LNCAP (cell line): ENCODE measurements at regions not wholly inside any gene's neighbourhood (a gene's known extent, or its start where the extent isn't known, plus 50 kb on each side); places are given as distances from the start of the nearest gene placed in this dataset.

Source experiments
- TF ChIP-seq, protein P1 (sequence below): fragments of 450-650 bp; IDR thresholded peaks from 2 replicates; pipeline ENCODE4 v1.5.1; 2017; ENCODE audit warnings: mild to moderate bottlenecking

DNA sequence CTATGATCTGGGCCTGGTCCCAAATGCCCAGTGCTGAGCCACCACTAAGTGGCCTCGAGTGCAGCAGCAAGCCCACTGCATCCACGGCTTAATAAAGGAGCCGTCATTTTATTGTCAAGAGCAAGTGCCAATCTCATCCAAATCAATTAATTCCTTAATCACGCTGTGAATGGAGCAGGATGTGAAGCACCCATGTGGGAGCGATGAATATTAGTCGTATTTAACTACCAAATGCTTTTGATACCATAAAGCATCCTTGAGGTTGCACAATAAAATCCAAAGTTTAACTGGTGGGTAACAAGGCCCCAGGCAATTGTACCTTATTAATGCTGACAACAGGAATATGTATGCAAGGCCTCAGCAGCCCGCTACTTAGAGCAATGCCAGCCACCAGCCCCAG lies 226.0 kb upstream of the C16orf82 start:
- TF ChIP-seq, protein P1, sequence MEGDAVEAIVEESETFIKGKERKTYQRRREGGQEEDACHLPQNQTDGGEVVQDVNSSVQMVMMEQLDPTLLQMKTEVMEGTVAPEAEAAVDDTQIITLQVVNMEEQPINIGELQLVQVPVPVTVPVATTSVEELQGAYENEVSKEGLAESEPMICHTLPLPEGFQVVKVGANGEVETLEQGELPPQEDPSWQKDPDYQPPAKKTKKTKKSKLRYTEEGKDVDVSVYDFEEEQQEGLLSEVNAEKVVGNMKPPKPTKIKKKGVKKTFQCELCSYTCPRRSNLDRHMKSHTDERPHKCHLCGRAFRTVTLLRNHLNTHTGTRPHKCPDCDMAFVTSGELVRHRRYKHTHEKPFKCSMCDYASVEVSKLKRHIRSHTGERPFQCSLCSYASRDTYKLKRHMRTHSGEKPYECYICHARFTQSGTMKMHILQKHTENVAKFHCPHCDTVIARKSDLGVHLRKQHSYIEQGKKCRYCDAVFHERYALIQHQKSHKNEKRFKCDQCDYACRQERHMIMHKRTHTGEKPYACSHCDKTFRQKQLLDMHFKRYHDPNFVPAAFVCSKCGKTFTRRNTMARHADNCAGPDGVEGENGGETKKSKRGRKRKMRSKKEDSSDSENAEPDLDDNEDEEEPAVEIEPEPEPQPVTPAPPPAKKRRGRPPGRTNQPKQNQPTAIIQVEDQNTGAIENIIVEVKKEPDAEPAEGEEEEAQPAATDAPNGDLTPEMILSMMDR: no peak

DNA sequence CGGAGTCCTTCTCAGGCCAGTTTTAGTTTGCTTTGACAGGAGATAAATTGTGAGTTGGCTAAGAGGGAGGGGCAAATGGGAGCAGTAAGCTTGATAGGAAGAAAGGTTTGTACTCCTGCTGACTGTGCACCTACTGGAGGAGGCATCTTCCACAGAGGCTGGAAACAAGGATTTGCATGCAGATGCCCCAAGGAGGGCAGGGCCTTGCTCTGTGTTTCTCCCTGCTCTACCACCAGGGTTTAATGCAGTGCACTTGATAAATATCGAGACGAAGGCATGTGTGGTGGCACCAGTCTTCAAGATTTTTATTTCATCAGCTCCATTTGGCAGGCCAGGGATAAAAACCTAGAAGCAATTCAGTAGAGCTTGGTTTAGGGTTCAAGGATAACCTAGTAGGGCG lies 210.5 kb upstream of the C16orf82 start:
- TF ChIP-seq, protein P1: no peak

DNA sequence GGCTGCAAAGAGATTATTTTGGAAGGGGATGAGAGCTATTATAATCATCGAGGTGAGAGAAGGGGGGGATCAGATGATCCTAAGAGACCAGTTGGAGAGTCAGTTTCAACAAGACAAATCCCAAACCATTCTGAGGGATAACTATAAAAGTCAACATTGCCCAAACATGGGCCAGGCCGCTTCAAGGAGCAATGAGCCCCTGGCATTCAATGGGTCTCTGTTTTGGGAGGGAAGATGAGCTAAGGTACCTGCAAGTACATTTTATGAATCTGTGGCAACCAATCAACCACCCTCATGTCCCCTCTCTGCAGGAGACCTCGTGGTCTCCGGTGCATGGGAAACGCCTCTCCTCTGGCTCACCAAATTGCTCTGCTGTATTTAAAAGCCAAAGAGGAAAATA lies 209.9 kb upstream of the C16orf82 start:
- TF ChIP-seq, protein P1: no peak

DNA sequence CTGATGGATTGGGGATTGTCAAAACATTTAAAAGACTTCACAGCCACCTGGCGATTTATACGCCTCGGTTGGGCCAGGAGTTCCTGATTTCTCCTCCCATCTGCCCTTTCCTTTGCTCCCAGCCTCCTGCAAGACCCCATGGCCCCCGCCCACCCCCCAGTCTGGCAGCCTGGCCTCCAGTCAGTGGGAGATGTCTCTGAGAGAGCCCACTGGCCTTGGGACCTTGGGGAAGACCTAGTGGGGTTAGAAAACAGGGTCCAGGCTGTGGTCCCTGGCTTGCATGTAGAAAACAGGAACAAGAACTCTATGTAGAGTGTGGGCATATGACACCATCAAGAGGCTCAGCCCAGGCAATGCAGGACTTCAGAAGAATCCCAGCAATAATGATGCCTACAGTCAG lies 209.4 kb upstream of the C16orf82 start:
- TF ChIP-seq, protein P1: no peak

DNA sequence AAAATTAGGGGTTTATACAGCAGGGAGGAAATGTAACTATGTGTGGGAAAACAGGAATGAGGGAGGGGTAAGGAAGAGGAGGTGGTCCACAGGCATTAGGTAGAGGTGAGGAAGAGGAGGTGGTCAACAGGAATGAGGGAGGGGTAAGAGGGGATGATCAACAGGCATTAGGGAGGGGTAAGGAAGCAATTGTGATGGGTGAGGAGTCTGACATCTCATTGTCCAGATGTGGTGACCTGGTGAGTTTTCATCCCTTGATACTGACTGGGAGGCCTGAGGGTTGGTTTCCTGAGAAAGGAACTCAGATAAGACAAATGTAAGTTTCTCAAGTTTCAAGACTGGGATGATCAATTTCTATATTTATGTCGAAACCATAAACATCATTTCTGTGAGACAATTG lies 206.2 kb upstream of the C16orf82 start:
- TF ChIP-seq, protein P1: no peak

DNA sequence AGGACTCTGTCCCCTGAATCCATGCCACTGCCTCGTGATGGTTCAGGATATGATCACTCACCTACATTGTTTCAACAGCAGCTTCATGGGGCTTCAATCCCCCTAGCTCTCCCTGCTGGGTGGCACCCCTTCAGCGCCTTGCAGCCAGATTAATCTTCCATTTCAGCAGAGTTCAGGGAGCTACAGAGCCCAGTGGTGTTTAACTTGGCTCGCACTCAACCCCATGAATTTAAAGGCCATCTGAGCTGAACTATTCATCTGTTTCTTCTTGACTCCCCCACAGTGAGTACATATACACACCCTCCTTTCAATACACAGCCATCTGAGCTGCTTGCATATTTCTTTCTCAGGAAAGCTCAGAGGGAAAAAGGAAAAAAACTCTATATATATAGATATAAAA lies 202.8 kb upstream of the C16orf82 start:
- TF ChIP-seq, protein P1: no peak

DNA sequence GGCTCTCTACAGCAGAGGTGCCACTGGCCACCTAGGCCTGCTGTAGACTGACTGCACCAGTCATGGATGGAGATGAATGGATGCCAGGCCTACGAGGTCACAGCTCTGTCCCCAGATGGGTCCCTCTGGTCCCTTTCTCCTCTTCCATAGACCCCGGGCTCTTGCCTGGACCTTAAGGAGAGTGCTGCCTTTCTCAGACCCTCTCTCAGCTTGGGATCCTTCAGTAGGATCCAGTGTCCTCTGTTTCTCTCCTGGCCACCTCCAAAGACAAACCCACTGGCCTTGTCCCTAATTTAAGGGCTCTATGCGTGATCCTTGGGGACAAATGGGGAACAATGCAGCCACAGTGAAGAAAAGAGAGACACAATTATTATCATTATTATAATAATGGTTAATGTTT lies 189.3 kb upstream of the C16orf82 start:
- TF ChIP-seq, protein P1: no peak

DNA sequence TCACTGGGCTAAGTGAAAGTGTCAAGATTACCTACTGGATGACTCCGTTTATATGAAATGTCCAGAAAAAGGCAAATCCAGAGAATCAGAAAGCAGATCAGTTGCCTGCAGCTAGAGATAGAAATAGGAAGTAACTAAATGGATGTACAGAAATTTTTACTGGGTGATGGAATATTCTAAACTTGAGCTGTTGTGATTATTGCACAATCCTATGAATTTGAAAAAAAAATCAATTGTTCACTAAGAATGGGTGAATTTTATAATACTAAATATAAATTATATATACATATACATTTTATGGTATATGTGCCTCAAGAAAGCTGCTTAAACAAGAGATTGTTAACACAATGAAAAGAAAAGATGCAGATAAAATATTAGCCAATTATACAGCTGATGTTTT lies 181.1 kb upstream of the C16orf82 start:
- TF ChIP-seq, protein P1: no peak
